ENCODE measurements at regions not wholly inside any gene's neighbourhood (a gene's known extent, or its start where the extent isn't known, plus 50 kb on each side); places are given as distances from the start of the nearest gene placed in this dataset.

DNA sequence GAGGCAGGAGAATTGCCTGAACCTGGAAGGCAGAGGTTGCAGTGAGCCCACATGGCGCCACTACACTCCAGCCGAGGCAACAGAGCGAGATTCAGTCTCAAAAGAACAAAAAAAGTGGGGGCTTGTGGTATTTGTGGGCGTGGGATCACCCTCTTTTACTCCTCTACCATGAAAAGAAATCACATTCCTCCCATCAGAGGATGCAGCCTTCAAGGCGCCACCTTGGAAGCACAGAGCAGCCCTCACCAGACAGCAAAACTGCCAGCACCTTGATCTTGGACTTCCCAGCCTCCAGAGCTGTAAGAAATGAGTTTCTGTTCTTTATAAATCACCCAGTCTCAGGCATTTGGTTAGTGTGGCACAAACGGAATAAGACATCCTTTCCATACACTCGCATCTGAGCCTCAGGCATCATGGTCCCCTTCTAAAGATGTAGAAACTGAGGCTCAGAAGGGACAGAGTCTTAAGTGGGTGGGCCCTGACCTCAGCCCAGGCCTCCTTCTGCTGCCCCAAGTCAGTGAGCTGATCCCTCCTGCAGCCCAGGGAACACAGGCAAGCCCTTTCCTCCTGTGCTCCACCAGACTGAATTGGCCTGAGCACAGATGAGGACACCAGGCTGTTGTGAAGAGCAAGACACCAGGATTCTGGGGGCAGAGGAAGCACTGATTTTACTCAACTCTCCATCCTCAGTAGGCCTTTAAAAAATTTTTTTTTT lies 201.7 kb upstream of the LINGO1 start:
- TF ChIP-seq, protein P1, sequence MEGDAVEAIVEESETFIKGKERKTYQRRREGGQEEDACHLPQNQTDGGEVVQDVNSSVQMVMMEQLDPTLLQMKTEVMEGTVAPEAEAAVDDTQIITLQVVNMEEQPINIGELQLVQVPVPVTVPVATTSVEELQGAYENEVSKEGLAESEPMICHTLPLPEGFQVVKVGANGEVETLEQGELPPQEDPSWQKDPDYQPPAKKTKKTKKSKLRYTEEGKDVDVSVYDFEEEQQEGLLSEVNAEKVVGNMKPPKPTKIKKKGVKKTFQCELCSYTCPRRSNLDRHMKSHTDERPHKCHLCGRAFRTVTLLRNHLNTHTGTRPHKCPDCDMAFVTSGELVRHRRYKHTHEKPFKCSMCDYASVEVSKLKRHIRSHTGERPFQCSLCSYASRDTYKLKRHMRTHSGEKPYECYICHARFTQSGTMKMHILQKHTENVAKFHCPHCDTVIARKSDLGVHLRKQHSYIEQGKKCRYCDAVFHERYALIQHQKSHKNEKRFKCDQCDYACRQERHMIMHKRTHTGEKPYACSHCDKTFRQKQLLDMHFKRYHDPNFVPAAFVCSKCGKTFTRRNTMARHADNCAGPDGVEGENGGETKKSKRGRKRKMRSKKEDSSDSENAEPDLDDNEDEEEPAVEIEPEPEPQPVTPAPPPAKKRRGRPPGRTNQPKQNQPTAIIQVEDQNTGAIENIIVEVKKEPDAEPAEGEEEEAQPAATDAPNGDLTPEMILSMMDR (IDR thresholded peaks at IDR 0.05) = no peak
- no peak for TF ChIP-seq EZH2 (IDR thresholded peaks at IDR 0.05; ENCODE audit: borderline replicate concordance, insufficient read depth, low read depth, low read length, poor library complexity, severe bottlenecking)

All from B cell (primary cell).